Muscle layer of duodenum (tissue), 2 donors: ENCODE measurements at regions not wholly inside any gene's neighbourhood (a gene's known extent, or its start where the extent isn't known, plus 50 kb on each side); places are given as distances from the start of the nearest gene placed in this dataset.

Source experiments
- H3K27ac ChIP-seq: one replicate; pipeline ENCODE4 v1.7.0; 2013; ENCODE audit warnings: mild to moderate bottlenecking, low read length
- H3K27me3 ChIP-seq: one replicate; pipeline ENCODE4 v1.7.0; 2013; ENCODE audit warnings: low read depth, mild to moderate bottlenecking, control low read depth, low read length
- H3K36me3 ChIP-seq, 2 donors: one replicate each; pipeline ENCODE4 v1.7.0; 2013; ENCODE audit warnings: low read length in 2 of 2, control low read depth in 1 of 2, mild to moderate bottlenecking in 1 of 2; ENCODE audit not compliant: insufficient read depth in 2 of 2, control insufficient read depth in 1 of 2
- H3K4me1 ChIP-seq, 2 donors: one replicate each; pipeline ENCODE4 v1.7.0; 2013; ENCODE audit warnings: low read length in 2 of 2, mild to moderate bottlenecking in 2 of 2, control low read depth in 1 of 2, moderate library complexity in 1 of 2; ENCODE audit not compliant: insufficient read depth in 2 of 2, control insufficient read depth in 1 of 2
- H3K4me3 ChIP-seq, 2 donors: one replicate each; pipeline ENCODE4 v1.7.0; 2013; ENCODE audit warnings: low read length in 2 of 2, low read depth in 1 of 2, mild to moderate bottlenecking in 1 of 2
- H3K9me3 ChIP-seq, 2 donors: one replicate each; pipeline ENCODE4 v1.7.0; 2013; ENCODE audit warnings: low read length in 2 of 2, control low read depth in 1 of 2, mild to moderate bottlenecking in 1 of 2; ENCODE audit not compliant: control insufficient read depth in 1 of 2
- donor health status: healthy.

- no peak overlapping the region for H3K27ac ChIP-seq
- no peaks in the 10 kb centered on the region for H3K9me3 ChIP-seq
- no peaks in the 10 kb centered on the region for H3K36me3 ChIP-seq
- H3K27me3 ChIP-seq: no peaks in the 10 kb centered on the region
- no peak overlapping the region for H3K4me3 ChIP-seq
- H3K4me1 ChIP-seq: no peaks in the 10 kb centered on the region
These were observed 197.5 kb upstream of the CHAC2 start for GRCh38 chr2:53569957-53570727.

GRCh38 chr2:53568469-53568868 lies 199.1 kb upstream of the CHAC2 start:
- no peak overlapping the region for H3K27ac ChIP-seq

GRCh38 chr2:53567073-53567472 lies 200.5 kb upstream of the CHAC2 start:
- Histone ChIP-seq H3K9me3 (no peaks in the 10 kb centered on the region), H3K36me3 (no peaks in the 10 kb centered on the region), H3K4me3 (no peak overlapping the region), H3K4me1 (no peaks in the 10 kb centered on the region), H3K27me3 (no peaks in the 10 kb centered on the region), H3K27ac (no peak overlapping the region)

More at GRCh38 chr2:53568469-53568868, 199.1 kb upstream of the CHAC2 start:
- no peaks in the 10 kb centered on the region for H3K27me3 ChIP-seq
- no peaks in the 10 kb centered on the region for H3K9me3 ChIP-seq
- H3K36me3 ChIP-seq: no peaks in the 10 kb centered on the region
- H3K4me3 ChIP-seq: no peak overlapping the region
- H3K4me1 ChIP-seq: no peaks in the 10 kb centered on the region

- Histone ChIP-seq H3K27ac (no peak overlapping the region), H3K4me3 (no peak overlapping the region), H3K9me3 (no peaks in the 10 kb centered on the region), H3K36me3 (no peaks in the 10 kb centered on the region), H3K27me3 (no peaks in the 10 kb centered on the region), H3K4me1 (no peaks in the 10 kb centered on the region)
These were observed 205.2 kb upstream of the CHAC2 start for GRCh38 chr2:53562407-53562806.

GRCh38 chr2:53561155-53561554 lies 206.4 kb upstream of the CHAC2 start:
- Histone ChIP-seq H3K4me1 (no peaks in the 10 kb centered on the region), H3K27me3 (no peaks in the 10 kb centered on the region), H3K36me3 (no peaks in the 10 kb centered on the region), H3K4me3 (no peak overlapping the region), H3K27ac (no peak overlapping the region), H3K9me3 (no peaks in the 10 kb centered on the region)

GRCh38 chr2:53559302-53559966 lies 208.2 kb upstream of the CHAC2 start:
- Histone ChIP-seq H3K27ac (no peak overlapping the region), H3K9me3 (no peaks in the 10 kb centered on the region), H3K4me1 (no peaks in the 10 kb centered on the region)

GRCh38 chr2:53558867-53559266 lies 208.7 kb upstream of the CHAC2 start:
- no peaks in the 10 kb centered on the region for H3K36me3 ChIP-seq

More at GRCh38 chr2:53559302-53559966, 208.2 kb upstream of the CHAC2 start:
- H3K4me3 ChIP-seq: no peak overlapping the region
- H3K27me3 ChIP-seq: no peaks in the 10 kb centered on the region
- H3K36me3 ChIP-seq: no peaks in the 10 kb centered on the region

GRCh38 chr2:53549497-53549896 lies 218.1 kb upstream of the CHAC2 start:
- Histone ChIP-seq H3K36me3 (no peaks in the 10 kb centered on the region), H3K4me3 (no peak overlapping the region), H3K27me3 (no peaks in the 10 kb centered on the region), H3K9me3 (peaks cover 0 to 4% of the 10 kb centered on the region in 2 donors), H3K4me1 (no peaks in the 10 kb centered on the region), H3K27ac (no peak overlapping the region)

More at GRCh38 chr2:53558867-53559266, 208.7 kb upstream of the CHAC2 start:
- Histone ChIP-seq H3K27ac (no peak overlapping the region), H3K27me3 (no peaks in the 10 kb centered on the region), H3K4me3 (no peak overlapping the region), H3K4me1 (no peaks in the 10 kb centered on the region), H3K9me3 (peaks cover 0 to 4% of the 10 kb centered on the region in 2 donors)

- Histone ChIP-seq H3K27ac (no peak overlapping the region), H3K4me3 (no peak overlapping the region), H3K27me3 (no peaks in the 10 kb centered on the region), H3K9me3 (peaks cover 4 to 8% of the 10 kb centered on the region in 2 donors), H3K36me3 (no peaks in the 10 kb centered on the region), H3K4me1 (no peaks in the 10 kb centered on the region)
These were observed 222.0 kb upstream of the CHAC2 start for GRCh38 chr2:53545604-53546003.

GRCh38 chr2:53544871-53545558 lies 222.6 kb upstream of the CHAC2 start:
- Histone ChIP-seq H3K27me3 (no peaks in the 10 kb centered on the region), H3K27ac (no peak overlapping the region), H3K4me3 (no peak overlapping the region), H3K36me3 (no peaks in the 10 kb centered on the region), H3K9me3 (peaks cover 5 to 11% of the 10 kb centered on the region in 2 donors), H3K4me1 (no peaks in the 10 kb centered on the region)

GRCh38 chr2:53543083-53543482 lies 224.5 kb upstream of the CHAC2 start:
- no peaks in the 10 kb centered on the region for H3K27me3 ChIP-seq
- no peak overlapping the region for H3K27ac ChIP-seq
- H3K4me1 ChIP-seq: no peaks in the 10 kb centered on the region
- H3K9me3 ChIP-seq: peaks cover 5 to 11% of the 10 kb centered on the region in 2 donors
- no peak overlapping the region for H3K4me3 ChIP-seq
- H3K36me3 ChIP-seq: no peaks in the 10 kb centered on the region
